T-cell (primary cell): ENCODE measurements at regions not wholly inside any gene's neighbourhood (a gene's known extent, or its start where the extent isn't known, plus 50 kb on each side); places are given as distances from the start of the nearest gene placed in this dataset.

Experiments
- ATAC-seq, 4 experiments: fragments of 200-7000 bp in 3 of 4; fragments of 150-1000 bp in 1 of 4; cut with Tn5 transposase; replicated peaks in 1 of 4; 1 replicate in 3 of 4; 2 replicates in 1 of 4; pipeline ENCODE4 v1.10.0; 2021; ENCODE audit warnings: moderate library complexity in 3 of 4, mild to moderate bottlenecking in 2 of 4, moderate number of reproducible peaks in 1 of 4
- CTCF ChIA-PET, 2 donors: fragments of 300-600 bp; sonication (Branson Sonifier 250); formaldehyde crosslinking; loops; one replicate each; lab custom pipeline; 2022; ENCODE audit warnings: antibody characterized with exemption in 2 of 2; lab: Charles Lee
- POLR2A ChIA-PET, 2 donors: fragments of 300-600 bp; sonication (Branson Sonifier 250); formaldehyde crosslinking; loops; one replicate each; lab custom pipeline; 2022; ENCODE audit warnings: antibody characterized with exemption in 2 of 2; lab: Charles Lee
- DNase-seq, 35 experiments: peaks; one replicate each; pipeline versions ENCODE4 v3.0.0 to v3.0.0-alpha.2; 2013 to 2023
- H3K27ac ChIP-seq: one replicate; pipeline ENCODE4 v1.5.1; 2013; ENCODE audit warnings: low read length
- H3K27me3 ChIP-seq, 2 experiments: replicated peaks in 1 of 2; 1 replicate in 1 of 2; 2 replicates in 1 of 2; pipeline versions ENCODE4 v1.6.1 to v1.7.0; 2013; ENCODE audit warnings: low read length in 1 of 2, mixed read lengths in 1 of 2; ENCODE audit not compliant: control insufficient read depth in 2 of 2, insufficient read depth in 2 of 2; ENCODE audit errors: extremely low read depth in 1 of 2
- H3K36me3 ChIP-seq, 2 donors: 1 replicate in 1 of 2; 2 replicates in 1 of 2; pipeline versions ENCODE4 v1.6.1 to v1.7.0; 2013; ENCODE audit warnings: low read length in 1 of 2; ENCODE audit not compliant: control insufficient read depth in 2 of 2, insufficient read depth in 1 of 2; ENCODE audit errors: extremely low read depth in 1 of 2
- H3K4me1 ChIP-seq, 2 experiments: 1 replicate in 1 of 2; 2 replicates in 1 of 2; pipeline versions ENCODE4 v1.6.1 to v1.7.0; 2013; ENCODE audit warnings: low read length in 2 of 2, mixed read lengths in 1 of 2; ENCODE audit not compliant: insufficient read depth in 2 of 2, control insufficient read depth in 1 of 2; ENCODE audit errors: extremely low read depth in 1 of 2
- H3K4me3 ChIP-seq, 2 donors: 1 replicate in 1 of 2; 2 replicates in 1 of 2; pipeline versions ENCODE4 v1.5.1 to v1.7.0; 2013; ENCODE audit warnings: mild to moderate bottlenecking in 2 of 2, low read length in 1 of 2, moderate library complexity in 1 of 2; ENCODE audit not compliant: control insufficient read depth in 1 of 2; ENCODE audit errors: extremely low read depth in 1 of 2
- H3K9me3 ChIP-seq: 2 replicates; pipeline ENCODE4 v1.7.0; 2013
- H3K27ac Mint-ChIP-seq, 2 donors: one replicate each; pipeline ENCODE4 v1.8.0; 2020 to 2021; ENCODE audit warnings: mild to moderate bottlenecking in 2 of 2, mixed read lengths in 2 of 2
- H3K27me3 Mint-ChIP-seq, 2 donors: one replicate each; pipeline ENCODE4 v1.8.0; 2021 to 2022; ENCODE audit warnings: mixed read lengths in 2 of 2
- H3K36me3 Mint-ChIP-seq: one replicate; pipeline ENCODE4 v1.8.0; 2021; ENCODE audit warnings: mixed read lengths
- H3K4me1 Mint-ChIP-seq, 3 donors: one replicate each; pipeline ENCODE4 v1.8.0; 2020 to 2022; ENCODE audit warnings: mixed read lengths in 3 of 3, mild to moderate bottlenecking in 1 of 3
- H3K4me3 Mint-ChIP-seq, 3 donors: one replicate each; pipeline ENCODE4 v1.8.0; 2020 to 2022; ENCODE audit warnings: mild to moderate bottlenecking in 3 of 3, mixed read lengths in 3 of 3, moderate library complexity in 3 of 3
- H3K9me3 Mint-ChIP-seq, 3 donors: one replicate each; pipeline ENCODE4 v1.8.0; 2020 to 2022; ENCODE audit warnings: mixed read lengths in 3 of 3
- WGBS: methylation state at CpG from one replicate; pipeline ENCODE4 v1.1.5; 2013; ENCODE audit warnings: missing lambda C conversion rate; ENCODE audit not compliant: insufficient coverage; 5-methylcytosine and 5-hydroxymethylcytosine counted together

GRCh38 chr12:93243382-93243688 is 134.4 kb upstream of the NUDT4 start:
- no peaks in the 10 kb centered on the region for H3K27me3 ChIP-seq
- H3K36me3 ChIP-seq = no peaks in the 10 kb centered on the region
- Mint-ChIP-seq H3K36me3 (no peaks in the 10 kb centered on the region), H3K9me3 (peaks cover 2 to 5% (median 3%) of the 10 kb centered on the region in 3 donors), H3K4me1 (peaks cover 24 to 42% (median 38%) of the 10 kb centered on the region in 3 donors), H3K27me3 (no peaks in the 10 kb centered on the region), H3K4me3 (no peak overlapping the region), H3K27ac (no peak overlapping the region)
- H3K4me1 ChIP-seq = peaks cover 16 to 22% of the 10 kb centered on the region in 2 experiments
- POLR2A ChIA-PET = interaction anchor here in 1 of 2 donors (0.5 kb wide), 1 partner anchor 111 kb away, joined by 4 read pairs; no protein-coding TSS in a partner anchor
- WGBS = 50% methylated on average over 1 of the region's 3 CpGs
- no peak overlapping the region for H3K27ac ChIP-seq
- CTCF ChIA-PET = no interaction called here
- ATAC-seq (no peak), DNase-seq (no peak)
- H3K4me3 ChIP-seq = no peak overlapping the region
- H3K9me3 ChIP-seq = no peaks in the 10 kb centered on the region

- Mint-ChIP-seq H3K9me3 (peaks cover 2 to 5% (median 3%) of the 10 kb centered on the region in 3 donors), H3K36me3 (no peaks in the 10 kb centered on the region), H3K4me1 (peaks cover 24 to 42% (median 41%) of the 10 kb centered on the region in 3 donors), H3K4me3 (peak overlapping the region in 1 of 3 donors; percentile 69), H3K27ac (peak overlapping the region; percentile 23 to 85), H3K27me3 (no peaks in the 10 kb centered on the region)
- Histone ChIP-seq H3K4me3 (no peak overlapping the region), H3K36me3 (no peaks in the 10 kb centered on the region), H3K27ac (no peak overlapping the region), H3K27me3 (no peaks in the 10 kb centered on the region), H3K9me3 (no peaks in the 10 kb centered on the region), H3K4me1 (peaks cover 16 to 22% of the 10 kb centered on the region in 2 experiments)
- POLR2A ChIA-PET = interaction anchor here in 1 of 2 donors (0.5 kb wide), 1 partner anchor 57 kb away, joined by 4 read pairs; no protein-coding TSS in a partner anchor
- ATAC-seq (peak; percentile 17 to 62 (median 54)), DNase-seq (peak in 14 of 35 experiments; percentile 2 to 42 (median 10))
- WGBS = 22% methylated on average over 1 of the region's 4 CpGs
- CTCF ChIA-PET = interaction anchor here in 1 of 2 donors (1.0 kb wide), 1 partner anchor 33 kb away, joined by 4 read pairs; no protein-coding TSS in a partner anchor
Observed at GRCh38 chr12:93243689-93244513, 133.8 kb upstream of the NUDT4 start.

- ChIA-PET POLR2A (no interaction called here), CTCF (interaction anchor here in 1 of 2 donors (1.0 kb wide), 1 partner anchor 32 kb away, joined by 4 read pairs; no protein-coding TSS in a partner anchor)
- no peaks in the 10 kb centered on the region for H3K36me3 ChIP-seq
- H3K9me3 Mint-ChIP-seq = peaks cover 2 to 3% (median 3%) of the 10 kb centered on the region in 3 donors
- ATAC-seq (no peak), DNase-seq (peak in 1 of 35 experiments; percentile 4)
- H3K27ac Mint-ChIP-seq = peak overlapping the region; percentile 23 to 85
- H3K9me3 ChIP-seq = no peaks in the 10 kb centered on the region
- H3K4me3 Mint-ChIP-seq = peak overlapping the region in 1 of 3 donors; percentile 69
- no peaks in the 10 kb centered on the region for H3K27me3 Mint-ChIP-seq
- peaks cover 19 to 25% of the 10 kb centered on the region in 2 experiments for H3K4me1 ChIP-seq
- H3K4me1 Mint-ChIP-seq = peaks cover 26 to 48% (median 47%) of the 10 kb centered on the region in 3 donors
- no CpG with 5 or more reads among the region's 4 CpGs for WGBS
- no peak overlapping the region for H3K4me3 ChIP-seq
- H3K27ac ChIP-seq = peak overlapping the region; percentile 9
- H3K27me3 ChIP-seq = no peaks in the 10 kb centered on the region
- no peaks in the 10 kb centered on the region for H3K36me3 Mint-ChIP-seq
Observed at GRCh38 chr12:93244514-93245077, 133.1 kb upstream of the NUDT4 start.

GRCh38 chr12:93245543-93245942 is 132.2 kb upstream of the NUDT4 start:
- H3K27ac ChIP-seq = peak overlapping the region; percentile 23
- H3K4me3 Mint-ChIP-seq = peak overlapping the region in 1 of 3 donors; percentile 69
- peak in 32 of 35 experiments; percentile 1 to 81 (median 59) for DNase-seq
- ChIA-PET CTCF (no interaction called here), POLR2A (no interaction called here)
- peaks cover 26 to 53% (median 52%) of the 10 kb centered on the region in 3 donors for H3K4me1 Mint-ChIP-seq
- 48% methylated on average over 4 of the region's 5 CpGs for WGBS
- no peaks in the 10 kb centered on the region for H3K27me3 Mint-ChIP-seq
- H3K27ac Mint-ChIP-seq = peak overlapping the region in 1 of 2 donors; percentile 73
- no peaks in the 10 kb centered on the region for H3K9me3 ChIP-seq
- ATAC-seq = peak; percentile 69 to 97 (median 80)
- no peaks in the 10 kb centered on the region for H3K9me3 Mint-ChIP-seq
- no peak overlapping the region for H3K4me3 ChIP-seq
- H3K4me1 ChIP-seq = peaks cover 19 to 25% of the 10 kb centered on the region in 2 experiments
- H3K27me3 ChIP-seq = no peaks in the 10 kb centered on the region
- no peaks in the 10 kb centered on the region for H3K36me3 ChIP-seq
- no peaks in the 10 kb centered on the region for H3K36me3 Mint-ChIP-seq

GRCh38 chr12:93247313-93247991 is 130.3 kb upstream of the NUDT4 start:
- Histone ChIP-seq H3K27ac (no peak overlapping the region), H3K9me3 (no peaks in the 10 kb centered on the region), H3K27me3 (no peaks in the 10 kb centered on the region), H3K4me1 (peaks cover 19 to 25% of the 10 kb centered on the region in 2 experiments), H3K4me3 (no peak overlapping the region), H3K36me3 (no peaks in the 10 kb centered on the region)
- H3K4me1 Mint-ChIP-seq = peaks cover 26 to 53% (median 52%) of the 10 kb centered on the region in 3 donors
- POLR2A ChIA-PET = no interaction called here
- no peaks in the 10 kb centered on the region for H3K9me3 Mint-ChIP-seq
- H3K27ac Mint-ChIP-seq = no peak overlapping the region
- H3K4me3 Mint-ChIP-seq = no peak overlapping the region
- CTCF ChIA-PET = interaction anchor here (0.6 to 0.7 kb wide), 2 partner anchors 864 to 1746 kb away, joined by 3 to 4 read pairs; no protein-coding TSS in a partner anchor
- no peaks in the 10 kb centered on the region for H3K27me3 Mint-ChIP-seq
- ATAC-seq (no peak), DNase-seq (no peak)
- H3K36me3 Mint-ChIP-seq = no peaks in the 10 kb centered on the region
- WGBS = 83% methylated on average over 3 of the region's 6 CpGs

GRCh38 chr12:93252221-93252620 is 125.5 kb upstream of the NUDT4 start:
- DNase-seq (no peak), ATAC-seq (no peak)
- CTCF ChIA-PET = no interaction called here
- no peak overlapping the region for H3K27ac Mint-ChIP-seq
- Histone ChIP-seq H3K27me3 (no peaks in the 10 kb centered on the region), H3K4me3 (no peak overlapping the region), H3K4me1 (peaks cover 3% of the 10 kb centered on the region in 2 experiments), H3K27ac (no peak overlapping the region), H3K36me3 (no peaks in the 10 kb centered on the region), H3K9me3 (no peaks in the 10 kb centered on the region)
- POLR2A ChIA-PET = interaction anchor here in 1 of 2 donors (0.6 kb wide), 1 partner anchor 102 kb away, joined by 3 read pairs; no protein-coding TSS in a partner anchor
- H3K9me3 Mint-ChIP-seq = peaks cover 5 to 10% (median 8%) of the 10 kb centered on the region in 3 donors
- H3K27me3 Mint-ChIP-seq = no peaks in the 10 kb centered on the region
- H3K36me3 Mint-ChIP-seq = no peaks in the 10 kb centered on the region
- H3K4me3 Mint-ChIP-seq = no peak overlapping the region
- H3K4me1 Mint-ChIP-seq = peaks cover 2 to 25% (median 10%) of the 10 kb centered on the region in 3 donors
